ENCODE measurements at regions not wholly inside any gene's neighbourhood (a gene's known extent, or its start where the extent isn't known, plus 50 kb on each side); places are given as distances from the start of the nearest gene placed in this dataset.
"Not testable (repeated sequence)": the region's sequence is repeated elsewhere in the genome, so short reads cannot be mapped to it uniquely, and the experiment has no call there.

DNA sequence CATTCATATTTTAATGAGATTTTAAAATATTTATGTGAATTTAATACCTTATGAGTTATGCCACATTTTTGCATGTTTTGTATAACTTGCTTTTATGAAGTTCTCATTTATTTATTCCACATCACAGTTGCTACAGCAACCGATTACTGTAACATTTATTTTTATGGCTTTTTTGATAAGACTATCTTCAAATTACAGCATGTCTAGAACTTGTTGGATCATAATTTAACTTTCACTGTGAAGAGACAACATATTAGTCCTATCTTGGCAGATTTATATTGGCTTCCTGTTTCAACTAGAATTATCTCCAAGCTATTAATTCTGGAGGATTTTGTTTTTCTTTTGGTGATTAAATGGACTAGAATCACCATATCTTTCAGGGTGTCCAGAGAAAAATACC, 793.7 kb upstream of the SLITRK5 start:
- no peak for DNase-seq

DNA sequence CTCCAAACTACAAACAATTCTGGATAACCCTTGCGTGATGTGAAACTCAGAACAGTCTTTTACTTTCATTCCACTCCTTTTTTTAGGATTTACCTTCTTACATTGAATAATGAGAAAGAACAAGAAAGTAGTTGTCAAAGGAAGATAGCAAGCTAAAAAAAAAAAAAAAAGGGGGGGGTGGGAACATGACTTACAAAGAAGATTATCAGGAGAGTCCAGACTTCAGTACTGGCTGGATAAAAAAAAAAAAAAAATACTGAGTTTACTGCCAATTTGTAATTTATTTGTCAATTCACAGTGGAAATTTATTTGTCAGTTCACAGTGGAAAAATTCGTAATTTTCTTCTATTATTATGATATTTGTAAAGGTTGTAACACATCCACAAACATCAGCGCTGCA, 792.4 kb upstream of the SLITRK5 start:
- DNase-seq: no peak

DNA sequence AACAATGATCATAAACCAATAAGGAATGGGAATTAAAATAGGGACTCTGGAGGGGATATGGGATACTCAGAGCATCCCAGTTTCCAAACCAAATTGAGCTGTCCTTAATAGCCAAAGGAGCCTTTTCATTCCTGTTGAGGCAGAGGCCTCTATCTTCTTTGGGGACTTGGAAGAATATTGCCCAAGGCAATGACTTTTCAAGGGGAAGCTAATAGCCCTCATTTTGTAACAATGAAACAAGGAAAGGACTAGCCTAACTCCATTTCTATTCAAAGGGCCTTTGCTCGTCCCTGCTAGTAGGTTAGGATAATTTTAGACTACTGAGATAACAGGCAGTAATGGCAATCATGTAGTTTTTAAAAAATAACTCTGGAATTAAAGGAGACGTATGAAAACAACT, 789.8 kb upstream of the SLITRK5 start:
- no peak for DNase-seq

DNA sequence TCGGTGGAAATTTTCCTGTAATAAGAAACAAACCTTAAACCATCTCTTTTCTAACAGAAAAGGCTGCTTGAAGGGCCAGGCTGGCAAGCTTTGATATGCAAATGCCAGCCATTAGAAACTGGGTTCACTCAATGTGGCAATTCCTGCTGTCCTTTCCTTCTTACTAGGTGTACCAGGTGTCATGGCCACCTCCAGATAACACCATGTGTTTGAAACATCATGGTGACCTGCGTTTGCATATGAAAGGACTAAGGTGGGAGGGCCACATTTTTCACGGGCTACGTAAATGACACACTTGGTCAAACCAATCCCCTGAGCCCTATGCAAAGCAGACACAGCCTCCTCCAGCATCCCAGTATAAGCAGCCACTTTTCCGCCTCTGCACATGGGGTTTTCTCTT, 789.1 kb upstream of the SLITRK5 start:
- DNase-seq: no peak

DNA sequence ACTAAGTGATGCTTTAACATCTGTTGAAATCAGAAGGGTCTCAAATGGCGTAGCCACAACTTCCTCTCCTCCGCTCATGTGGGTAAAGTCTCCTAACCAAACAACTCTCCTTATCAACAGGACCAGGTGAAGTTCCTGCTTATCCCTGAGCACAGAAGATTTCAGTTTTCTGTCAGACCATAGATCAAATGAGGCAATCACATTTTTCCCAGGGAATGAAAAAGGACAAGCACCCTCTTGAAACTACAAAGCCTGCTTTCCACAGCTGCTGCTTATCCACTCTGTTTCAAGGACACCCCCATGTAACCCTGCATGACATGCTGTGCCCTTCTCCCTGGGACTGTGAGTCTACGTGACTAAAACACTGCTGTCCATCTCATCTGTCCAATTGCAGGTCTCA, 788.3 kb upstream of the SLITRK5 start:
- no peak for DNase-seq

DNA sequence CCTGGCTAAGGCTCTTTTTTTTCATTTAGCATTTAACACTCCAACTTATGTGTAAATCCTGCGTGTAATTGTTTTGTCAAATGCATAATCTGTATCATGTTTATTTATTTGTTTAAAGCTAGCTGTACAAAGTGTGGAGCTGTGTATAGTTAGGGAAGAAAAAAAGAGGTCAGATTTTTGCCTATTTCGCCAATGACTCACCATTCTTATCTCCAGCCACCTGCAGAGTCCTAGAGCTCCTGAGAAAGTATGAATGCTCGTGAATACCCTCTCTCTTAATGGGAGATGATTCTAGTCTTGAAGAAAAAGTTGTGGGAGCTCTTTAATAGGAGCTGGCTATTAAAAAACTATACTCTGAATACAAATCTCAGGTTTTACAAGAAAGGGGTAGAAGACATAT, 778.8 kb upstream of the SLITRK5 start:
- no peak for DNase-seq

DNA sequence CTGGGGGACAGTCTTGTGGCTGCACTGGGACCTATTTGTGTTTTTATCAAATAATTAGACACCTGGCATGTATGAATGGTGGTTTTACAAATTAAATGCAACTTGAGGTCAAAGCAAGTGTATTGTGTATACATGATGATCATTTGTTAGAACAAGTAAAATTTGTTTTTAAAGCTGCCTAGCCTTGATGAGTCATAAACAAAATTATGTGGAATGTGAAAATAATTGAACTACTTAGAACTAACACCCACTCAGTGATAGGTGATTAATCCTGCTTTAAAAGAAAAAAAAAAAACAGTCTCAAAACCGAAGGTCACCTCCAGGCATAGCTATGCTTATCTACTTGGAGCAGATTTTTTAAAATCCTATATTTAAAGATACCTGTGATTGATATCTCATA, 770.3 kb upstream of the SLITRK5 start:
- DNase-seq: no peak

DNA sequence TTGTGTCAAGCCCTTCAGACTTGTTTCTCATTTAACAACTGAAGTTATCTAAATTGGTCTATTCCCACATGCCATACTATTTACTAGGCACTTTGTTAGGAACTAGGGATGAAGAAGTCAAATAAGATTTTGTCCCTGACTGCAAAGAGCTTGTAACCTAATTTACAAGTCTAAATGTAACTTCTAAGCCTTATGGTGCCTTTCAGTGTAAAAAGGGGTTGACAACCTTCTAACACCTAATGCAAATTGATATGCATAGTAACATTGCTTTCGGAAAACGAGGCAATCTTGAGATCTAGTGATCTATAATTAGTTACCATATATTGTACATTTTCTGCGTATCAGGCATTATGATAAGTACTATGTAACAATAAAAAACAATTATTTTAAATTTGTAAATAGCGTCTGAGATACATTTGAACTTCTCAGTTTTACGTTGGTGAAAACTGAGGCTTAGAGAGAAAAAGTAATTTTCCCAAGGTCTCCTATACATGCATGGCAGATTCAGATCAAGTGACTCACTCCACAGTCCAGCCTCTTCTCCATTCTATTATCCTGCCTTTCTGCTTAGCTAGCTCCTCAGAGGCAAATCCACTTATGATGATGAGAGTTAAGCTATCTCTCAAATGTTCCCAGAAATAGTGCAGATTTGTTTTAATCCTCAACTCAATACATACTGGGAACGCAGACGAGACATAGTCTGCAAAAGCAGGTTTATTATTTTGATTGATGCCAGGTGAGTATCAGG, 764.9 kb upstream of the SLITRK5 start:
- no peak for DNase-seq

DNA sequence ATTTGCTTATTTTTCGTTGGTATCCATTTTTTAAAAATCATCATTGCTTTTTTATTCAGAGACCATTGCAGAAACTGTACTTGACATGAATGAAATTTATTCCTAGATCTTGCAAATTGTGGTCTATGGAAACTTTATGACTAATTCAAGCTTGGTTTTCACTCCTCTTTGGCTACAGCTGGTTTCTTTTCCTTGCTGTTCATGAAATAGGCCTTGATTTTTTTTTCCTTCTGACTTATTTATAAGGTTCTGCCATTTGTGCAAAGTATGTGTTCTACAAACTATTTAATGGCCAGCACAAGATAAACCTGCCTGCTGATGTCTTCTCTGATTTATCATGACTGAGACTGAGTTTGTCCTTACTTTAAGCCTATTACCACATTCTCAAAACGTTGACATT, 764.0 kb upstream of the SLITRK5 start:
- no peak for DNase-seq

DNA sequence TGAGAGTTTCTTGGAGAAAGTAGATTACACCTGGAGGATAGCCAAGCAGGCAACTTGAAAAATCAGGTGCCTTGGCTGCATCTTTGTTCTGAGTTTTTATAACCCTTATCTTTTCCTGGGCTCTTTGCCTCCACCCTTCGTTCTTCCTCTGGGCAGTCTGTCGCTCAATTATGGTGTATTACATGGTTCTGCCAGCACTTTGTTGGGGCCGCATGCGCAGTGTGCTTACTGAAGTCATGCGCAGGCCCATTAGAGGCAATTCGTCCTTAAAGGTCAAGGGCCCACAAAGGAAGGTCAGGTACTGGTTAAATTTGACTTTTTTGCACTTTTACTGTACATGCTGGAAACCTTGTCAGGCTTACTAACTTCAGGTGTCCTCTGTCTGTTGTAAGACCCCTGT, 761.9 kb upstream of the SLITRK5 start:
- DNase-seq: no peak

DNA sequence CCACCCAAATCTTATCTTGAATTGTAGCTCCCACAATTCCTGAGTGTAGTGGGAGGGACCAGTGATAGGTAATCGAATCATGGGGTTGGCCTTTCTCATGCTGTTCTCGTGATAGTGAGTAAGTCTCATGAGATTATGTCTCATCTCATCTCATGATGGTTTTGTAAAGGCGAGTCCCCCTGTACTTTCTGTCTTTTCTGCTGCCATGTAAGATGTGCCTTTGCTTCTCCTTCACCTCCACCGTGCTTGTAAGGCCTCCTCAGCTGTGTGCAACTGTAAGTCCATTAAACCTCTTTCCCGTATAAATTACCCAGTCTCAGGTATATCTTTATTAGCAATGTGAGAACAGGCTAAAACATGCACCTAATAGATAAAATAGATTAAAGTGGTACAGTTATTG, 756.4 kb upstream of the SLITRK5 start:
- DNase-seq: no peak

DNA sequence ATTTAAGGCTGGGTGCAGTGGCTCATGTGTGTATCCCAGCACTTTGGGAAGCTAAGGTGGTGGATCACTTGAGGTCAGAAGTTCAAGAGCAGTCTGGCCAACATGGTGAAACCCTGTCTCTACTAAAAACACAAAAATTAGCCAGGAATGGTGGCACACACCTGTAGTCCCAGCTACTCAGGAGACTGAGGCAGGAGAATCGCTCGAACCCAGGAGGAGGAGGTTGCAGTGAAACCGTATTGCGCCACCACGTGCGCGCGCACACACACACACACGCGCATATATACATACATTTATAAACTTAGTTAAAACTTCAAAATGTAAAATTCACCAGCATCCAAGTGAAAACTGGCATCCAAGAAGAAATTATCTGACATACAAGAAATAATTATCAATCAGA, 753.7 kb upstream of the SLITRK5 start:
- DNase-seq: not testable (repeated sequence)

DNA sequence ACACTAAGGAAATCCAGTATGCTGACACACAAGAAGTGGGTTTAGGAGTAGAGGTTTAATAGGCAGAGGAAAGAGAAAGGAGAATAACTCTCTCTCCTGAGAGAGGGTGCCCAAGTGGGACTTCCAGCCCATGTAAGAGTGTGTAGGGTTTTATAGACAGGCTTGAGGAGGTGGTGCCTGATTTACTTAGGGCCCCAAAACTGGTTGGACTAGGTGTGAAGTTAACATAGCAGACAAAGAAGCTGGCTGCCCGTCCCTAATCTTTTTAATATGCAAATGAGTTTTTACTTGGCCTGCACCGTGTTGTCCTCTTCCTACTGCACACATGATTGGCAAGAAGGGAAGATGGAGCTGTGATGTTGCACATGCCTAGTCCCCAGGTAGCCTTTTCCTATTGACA, 752.5 kb upstream of the SLITRK5 start:
- DNase-seq: no peak

DNA sequence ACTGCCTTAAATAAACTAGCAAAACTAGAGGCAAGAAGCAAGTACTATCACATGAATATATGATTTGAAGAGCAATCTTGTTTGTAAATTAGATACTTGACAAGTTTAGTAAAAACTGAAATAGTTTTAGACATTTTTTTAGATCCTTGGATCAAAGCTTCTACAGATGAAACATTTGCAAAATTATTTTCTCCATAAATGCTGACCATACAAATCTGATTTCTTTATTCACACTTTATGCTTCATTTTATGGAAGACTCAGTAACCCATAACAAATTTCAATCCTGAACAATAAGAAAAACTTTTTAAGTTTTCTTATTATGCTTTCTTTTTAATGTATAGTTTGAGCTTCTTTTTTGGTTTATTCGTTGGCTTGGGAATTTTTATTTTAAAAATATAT, 750.2 kb upstream of the SLITRK5 start:
- DNase-seq: no peak

DNA sequence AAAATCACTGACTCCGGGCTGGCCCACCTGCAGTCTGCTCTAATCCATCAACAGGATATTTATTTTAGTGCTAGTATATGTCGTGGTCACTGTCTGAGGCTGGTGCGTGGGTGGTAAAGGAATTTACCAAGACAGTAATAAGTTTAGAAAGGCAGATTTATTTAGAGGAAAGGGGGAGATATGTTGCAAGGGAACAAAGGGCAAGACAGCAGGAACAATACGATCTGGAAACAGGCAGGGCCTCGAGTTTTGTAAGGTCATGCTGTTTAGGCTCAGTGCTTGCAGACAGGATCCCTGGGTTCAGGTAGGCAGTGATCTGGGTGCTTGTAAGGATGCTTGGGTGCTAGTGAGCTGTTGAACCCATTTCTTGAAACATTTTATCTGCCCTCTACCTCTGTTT, 748.2 kb upstream of the SLITRK5 start:
- DNase-seq: no peak

DNA sequence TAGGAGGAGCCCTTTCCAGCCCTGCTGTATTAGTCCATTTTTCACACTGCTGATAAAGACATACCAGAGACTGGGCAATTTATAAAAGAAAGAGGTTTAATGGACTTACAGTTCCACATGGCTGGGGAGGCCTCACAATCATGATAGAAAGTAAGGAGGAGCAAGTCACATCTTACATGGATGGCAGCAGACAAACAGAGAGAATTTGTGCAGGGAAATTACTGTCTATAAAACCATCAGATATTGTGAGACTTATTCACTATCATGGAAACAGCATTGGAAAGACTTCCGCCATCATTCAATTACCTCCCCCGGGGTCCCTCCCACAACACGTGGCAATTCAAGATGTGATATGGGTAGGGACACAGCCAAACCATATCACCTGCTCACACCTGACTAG, 744.3 kb upstream of the SLITRK5 start:
- not testable (repeated sequence) for DNase-seq

DNA sequence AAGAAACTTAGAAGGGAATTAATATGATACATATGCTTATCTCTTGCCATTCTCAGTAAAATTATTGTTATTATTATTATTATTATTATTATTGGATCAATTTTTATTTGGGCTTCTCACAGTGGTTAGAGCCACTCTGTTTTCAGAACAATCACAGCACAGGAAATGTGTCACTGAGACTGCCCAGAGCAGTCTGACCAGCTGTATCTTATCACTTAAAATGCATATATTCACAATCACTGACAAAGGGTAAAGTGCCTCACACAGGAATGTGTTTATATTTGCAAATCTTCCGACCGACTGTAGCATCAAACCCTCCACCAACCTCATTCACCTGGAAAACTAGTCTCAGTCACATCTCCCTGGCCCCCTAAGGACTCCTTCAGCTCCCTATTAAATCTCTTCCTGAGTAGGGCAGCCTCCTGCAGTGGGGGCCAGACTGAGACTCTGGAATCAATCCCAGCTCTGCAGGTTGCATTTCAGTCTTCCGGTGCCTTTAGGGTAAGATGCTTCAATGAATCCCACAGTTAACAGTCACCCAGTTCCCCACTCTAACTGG, 738.3 kb upstream of the SLITRK5 start:
- DNase-seq: no peak

DNA sequence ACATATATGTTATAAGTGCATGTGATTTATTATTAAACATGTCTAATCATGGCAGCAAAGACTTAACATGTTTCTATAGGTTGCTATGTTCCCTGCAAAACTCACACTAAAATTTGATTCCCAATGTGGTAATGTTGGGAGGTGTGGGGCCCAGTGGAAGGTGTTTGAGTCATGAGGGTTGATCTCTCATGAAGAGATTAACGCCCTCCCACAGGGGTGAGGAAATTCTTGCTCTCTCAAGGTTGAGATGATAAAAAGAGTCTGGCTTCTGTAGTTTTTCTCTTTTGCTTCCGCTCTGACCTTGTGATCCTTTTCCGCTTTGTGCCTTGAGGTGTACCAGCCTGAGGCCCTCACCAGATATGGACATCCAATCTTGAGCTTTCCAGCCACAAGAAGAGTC, 737.5 kb upstream of the SLITRK5 start:
- no peak for DNase-seq

DNA sequence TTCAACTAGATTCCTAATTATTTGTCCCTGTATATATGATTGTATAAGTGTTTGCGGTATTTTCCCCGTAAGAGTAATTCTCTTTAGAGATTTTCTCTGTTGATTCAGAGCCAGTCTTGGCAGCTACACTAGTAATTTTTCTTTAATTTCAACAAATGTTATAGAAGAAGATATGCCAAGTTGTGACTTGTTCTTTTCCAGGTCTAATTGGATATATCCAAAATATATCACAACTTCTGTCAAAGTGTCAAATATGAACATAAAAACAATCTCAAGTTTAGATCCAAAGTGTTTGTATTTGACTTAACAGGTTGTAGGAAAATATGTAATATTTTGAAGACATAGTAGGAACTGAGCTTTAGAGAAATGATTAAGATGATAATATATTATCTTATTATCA, 733.9 kb upstream of the SLITRK5 start:
- DNase-seq: no peak

DNA sequence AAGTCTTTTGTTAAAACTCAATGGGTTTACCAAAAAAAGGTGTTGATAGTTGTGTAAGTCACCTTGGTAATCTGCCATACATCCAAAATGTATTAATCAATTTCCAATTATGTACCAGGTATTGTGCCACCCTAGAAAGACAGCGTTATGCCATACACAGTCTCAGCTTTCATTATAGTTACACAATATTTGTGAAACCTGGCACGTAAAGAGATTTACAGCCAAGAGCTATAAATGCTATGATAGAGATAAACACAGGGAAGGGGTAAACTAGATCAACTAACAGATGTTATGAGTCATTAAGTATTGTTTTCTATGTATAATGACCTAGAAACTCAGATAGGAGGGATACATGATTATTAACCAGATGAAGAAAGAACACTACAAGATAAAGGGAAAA, 725.6 kb upstream of the SLITRK5 start:
- DNase-seq: no peak

DNA sequence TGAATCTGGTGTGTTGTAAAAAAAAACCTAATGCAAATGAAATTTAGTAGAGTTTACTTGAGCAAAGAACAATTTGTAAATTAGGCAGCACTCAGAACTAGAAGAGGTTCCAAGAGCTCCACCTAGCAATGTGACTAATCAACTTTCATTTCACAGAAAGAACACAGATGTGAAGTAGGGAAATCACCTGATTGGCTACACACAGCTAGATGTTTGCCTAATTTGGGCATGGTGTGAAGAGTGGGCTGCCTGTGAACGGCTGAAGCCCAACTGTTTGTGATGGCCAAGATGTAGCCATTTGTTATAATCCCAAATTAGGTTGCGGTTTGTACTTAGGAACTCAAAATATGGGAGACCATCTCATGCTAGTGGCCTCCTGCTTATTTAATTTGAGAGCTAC, 724.4 kb upstream of the SLITRK5 start:
- DNase-seq: no peak

DNA sequence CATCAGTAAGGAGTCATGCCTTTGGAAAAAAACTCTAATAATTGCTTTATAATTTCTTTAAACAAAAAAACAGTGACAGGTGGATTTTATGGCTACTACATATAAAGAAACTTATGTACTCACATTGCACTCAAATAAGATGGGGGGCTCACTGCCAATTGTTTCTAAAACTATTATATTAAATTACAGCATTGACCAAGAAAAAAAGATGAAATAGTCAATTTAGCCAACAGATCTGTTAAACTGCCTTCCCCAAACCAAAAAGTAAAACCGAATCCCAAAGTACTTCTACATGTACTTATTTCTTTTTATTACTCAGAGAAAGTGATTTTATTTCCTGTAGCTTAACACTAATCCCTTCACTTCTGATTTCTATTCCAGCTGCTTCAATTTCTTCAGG, 716.8 kb upstream of the SLITRK5 start:
- DNase-seq: no peak

DNA sequence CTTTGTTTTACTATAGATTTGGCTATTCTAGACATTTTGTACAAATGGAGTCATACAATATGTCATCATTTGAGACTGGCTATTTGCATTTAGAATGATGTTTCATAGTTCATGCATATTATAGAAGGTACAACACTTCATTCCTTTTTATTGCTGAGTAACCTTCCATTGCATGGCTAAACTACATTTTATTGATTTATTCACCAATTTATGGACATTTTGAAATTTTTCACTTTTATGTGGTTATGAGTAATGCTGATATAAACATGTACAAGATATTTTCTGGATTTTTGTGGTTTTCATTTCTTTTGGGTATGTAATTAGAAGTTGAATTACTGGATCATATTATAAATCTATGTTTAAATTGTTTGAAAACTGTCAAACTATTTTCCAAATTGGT, 710.3 kb upstream of the SLITRK5 start:
- no peak for DNase-seq

DNA sequence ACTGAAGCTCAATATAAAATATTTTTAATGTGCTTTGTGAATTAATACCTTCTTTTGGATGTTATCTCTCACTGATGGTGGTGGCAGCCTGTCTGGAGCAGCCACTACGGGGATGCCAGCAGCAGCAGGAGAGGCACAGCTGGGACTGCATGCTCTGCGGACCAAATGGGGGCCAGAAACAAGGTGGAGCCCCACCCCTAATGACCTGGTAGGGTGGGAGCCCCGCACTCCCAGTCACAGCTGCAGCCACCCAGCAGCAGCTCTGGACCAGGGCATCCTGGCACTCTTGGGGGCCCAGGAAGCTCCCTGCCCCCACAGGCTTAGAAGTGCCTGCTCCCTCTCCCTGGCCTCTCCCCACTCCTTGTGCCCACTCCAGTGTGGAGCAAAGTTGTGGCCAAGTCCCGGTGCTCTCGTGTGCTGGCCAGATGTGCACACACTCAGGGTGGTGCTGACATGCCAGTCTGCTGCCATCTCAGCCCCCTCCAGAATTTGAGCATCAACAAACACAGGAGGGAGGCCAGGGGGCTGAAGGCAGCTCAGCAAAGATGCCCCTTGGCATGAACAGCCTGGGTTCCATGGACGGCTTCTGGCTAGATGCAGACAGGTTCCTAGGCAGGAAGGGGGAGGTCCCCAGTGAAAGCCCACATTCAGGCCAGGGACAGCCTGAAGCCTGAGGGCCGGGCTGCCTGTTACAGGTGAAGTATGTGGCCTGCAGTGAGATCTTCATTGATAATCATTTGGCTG, 696.7 kb upstream of the SLITRK5 start:
- no peak for DNase-seq

DNA sequence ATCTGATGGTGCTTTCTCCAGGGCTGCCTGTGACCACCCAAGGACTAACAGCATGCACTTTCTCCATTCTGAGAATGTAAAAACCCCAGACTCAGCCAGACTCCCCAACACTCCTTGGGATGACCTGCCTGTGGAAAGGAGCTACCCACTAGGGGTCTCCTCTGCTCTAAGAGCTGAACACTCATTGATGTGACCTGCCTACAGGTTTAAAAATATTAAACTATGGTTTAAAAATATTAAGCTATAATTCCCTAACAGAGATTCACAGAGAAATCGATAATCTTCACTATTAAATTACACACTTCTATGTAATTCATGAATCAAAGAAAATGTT, 696.2 kb upstream of the SLITRK5 start:
- no peak for DNase-seq
